ENCODE measurements at regions not wholly inside any gene's neighbourhood (a gene's known extent, or its start where the extent isn't known, plus 50 kb on each side); places are given as distances from the start of the nearest gene placed in this dataset.

- H3K36me3 ChIP-seq: no peaks in the 10 kb centered on the region
- no peaks in the 10 kb centered on the region for H3K27me3 ChIP-seq
- no peak overlapping the region for H3K4me3 ChIP-seq
- intact Hi-C loops (cut with DNase I; ENCODE audit: low total_unique reads): no loop called here
- DNase-seq (ENCODE audit: low spot score in 2 of 2): no peak
- H3K9me3 ChIP-seq: no peaks in the 10 kb centered on the region
- TF ChIP-seq CTCF (IDR thresholded peaks at IDR 0.05) (no peak), POLR2A (IDR thresholded peaks at IDR 0.05) (no peak), POLR2AphosphoS5 (IDR thresholded peaks at IDR 0.05) (no peak)
- no peak overlapping the region for H3K27ac ChIP-seq
- H3K4me1 ChIP-seq: peaks cover 0 to 4% of the 10 kb centered on the region in 2 donors
Measured at GRCh38 chr5:135248801-135249231, 150.2 kb downstream of the MACROH2A1 start.

GRCh38 chr5:135246923-135247795 lies 151.9 kb downstream of the MACROH2A1 start:
- intact Hi-C loops (cut with DNase I; ENCODE audit: low total_unique reads): no loop called here
- Histone ChIP-seq H3K4me3 (no peak overlapping the region), H3K9me3 (no peaks in the 10 kb centered on the region), H3K36me3 (no peaks in the 10 kb centered on the region), H3K4me1 (peaks cover 0 to 4% of the 10 kb centered on the region in 2 donors), H3K27ac (no peak overlapping the region), H3K27me3 (no peaks in the 10 kb centered on the region)
- peak in 1 of 2 donors; percentile 10 for DNase-seq (ENCODE audit: low spot score in 2 of 2)
- TF ChIP-seq CTCF (IDR thresholded peaks at IDR 0.05): no peak
- TF ChIP-seq POLR2A (IDR thresholded peaks at IDR 0.05): no peak
- no peak for TF ChIP-seq POLR2AphosphoS5 (IDR thresholded peaks at IDR 0.05)

- peak in 1 of 2 donors; percentile 15 for DNase-seq (ENCODE audit: low spot score in 2 of 2)
- H3K36me3 ChIP-seq: no peaks in the 10 kb centered on the region
- no peaks in the 10 kb centered on the region for H3K9me3 ChIP-seq
- intact Hi-C loops (cut with DNase I; ENCODE audit: low total_unique reads): no loop called here
- H3K4me3 ChIP-seq: no peak overlapping the region
- no peak for TF ChIP-seq CTCF (IDR thresholded peaks at IDR 0.05)
- TF ChIP-seq POLR2A (IDR thresholded peaks at IDR 0.05): no peak
- TF ChIP-seq POLR2AphosphoS5 (IDR thresholded peaks at IDR 0.05): no peak
- no peak overlapping the region for H3K27ac ChIP-seq
- H3K4me1 ChIP-seq: peaks cover 0 to 4% of the 10 kb centered on the region in 2 donors
- H3K27me3 ChIP-seq: no peaks in the 10 kb centered on the region
Measured at GRCh38 chr5:135246605-135246922, 152.5 kb downstream of the MACROH2A1 start.

- no peaks in the 10 kb centered on the region for H3K9me3 ChIP-seq
- DNase-seq (ENCODE audit: low spot score in 2 of 2): peak in 1 of 2 donors; percentile 9
- TF ChIP-seq CTCF (IDR thresholded peaks at IDR 0.05): no peak
- no peak for TF ChIP-seq POLR2AphosphoS5 (IDR thresholded peaks at IDR 0.05)
- TF ChIP-seq POLR2A (IDR thresholded peaks at IDR 0.05): no peak
- intact Hi-C loops (cut with DNase I; ENCODE audit: low total_unique reads): no loop called here
- H3K27ac ChIP-seq: no peak overlapping the region
- H3K36me3 ChIP-seq: no peaks in the 10 kb centered on the region
- no peaks in the 10 kb centered on the region for H3K27me3 ChIP-seq
- no peak overlapping the region for H3K4me3 ChIP-seq
- H3K4me1 ChIP-seq: peaks cover 0 to 4% of the 10 kb centered on the region in 2 donors
Measured at GRCh38 chr5:135245521-135246499, 153.2 kb downstream of the MACROH2A1 start.

Measured in breast epithelium (tissue), 4 donors.